ENCODE measurements at regions not wholly inside any gene's neighbourhood (a gene's known extent, or its start where the extent isn't known, plus 50 kb on each side); places are given as distances from the start of the nearest gene placed in this dataset.
A peak's percentile ranks its signal among the peaks of the same experiment; 100 is the strongest.

DNA sequence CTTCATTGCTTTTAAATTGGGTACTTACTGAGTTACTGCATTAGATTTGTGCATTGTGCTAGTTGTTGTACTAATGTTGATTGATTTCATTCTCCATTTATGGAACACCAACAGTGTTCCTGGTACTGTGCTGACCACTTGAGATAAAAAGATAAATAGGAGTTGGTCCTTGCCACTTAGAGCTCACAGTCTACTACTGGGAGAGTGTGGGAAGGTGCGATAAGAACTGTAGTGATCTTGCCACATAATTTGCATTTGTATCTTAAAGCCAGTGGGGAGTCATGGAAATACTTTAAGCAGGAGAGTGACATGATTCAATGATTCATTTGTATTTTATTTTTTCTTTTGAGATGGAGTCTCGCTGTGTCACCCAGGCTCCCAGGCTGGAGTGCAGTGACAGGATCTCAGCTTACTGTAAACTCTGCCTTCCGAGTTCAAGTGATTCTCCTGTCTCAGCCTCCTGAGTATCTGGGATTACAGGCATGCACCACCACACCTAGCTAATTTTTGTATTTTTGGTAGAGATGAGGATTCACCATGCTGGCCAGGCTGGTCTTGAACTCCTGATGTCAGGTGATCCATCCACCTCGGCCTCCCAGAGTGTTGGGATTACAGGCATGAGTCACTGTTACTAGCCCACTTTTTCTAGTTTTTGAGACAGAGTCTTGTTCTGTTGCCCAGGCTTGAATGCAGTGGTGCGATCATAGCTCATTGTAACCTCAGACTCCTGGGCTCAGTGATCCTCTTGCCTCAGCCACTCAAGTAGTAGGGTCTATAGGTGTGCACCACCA is 51.2 kb upstream of the TMEM248 start:
- Histone ChIP-seq H3K27me3 (ENCODE audit: control insufficient read depth, insufficient read depth, low read length, poor library complexity, severe bottlenecking) (no peaks in the 10 kb centered on the region), H3K4me3 (ENCODE audit: low read length) (no peak overlapping the region), H3K9ac (ENCODE audit: extremely low read depth, low read length, poor library complexity, severe bottlenecking) (no peak overlapping the region), H3K27ac (ENCODE audit: low read depth, low read length) (no peak overlapping the region), H3K9me3 (ENCODE audit: control insufficient read depth, low read length) (no peaks in the 10 kb centered on the region), H3K4me1 (ENCODE audit: control insufficient read depth, insufficient read depth, low read length) (no peaks in the 10 kb centered on the region), H3K36me3 (ENCODE audit: control insufficient read depth, insufficient read depth, low read length) (peaks cover 4% of the 10 kb centered on the region)
- WGBS, 2 experiments (ENCODE audit: insufficient coverage in 1 of 2, insufficient read length in 1 of 2) = 84 to 89% methylated on average over 5 of the region's 5 CpGs
- DNase-seq = no peak
- Mint-ChIP-seq H3K27ac (peak overlapping the region; percentile 1), H3K9me3 (no peaks in the 10 kb centered on the region), H3K27me3 (ENCODE audit: insufficient read depth) (no peaks in the 10 kb centered on the region), H3K4me3 (no peak overlapping the region), H3K4me1 (peaks cover 37% of the 10 kb centered on the region), H3K36me3 (ENCODE audit: low read depth) (peaks cover 8% of the 10 kb centered on the region)
- TF ChIP-seq, protein P1, sequence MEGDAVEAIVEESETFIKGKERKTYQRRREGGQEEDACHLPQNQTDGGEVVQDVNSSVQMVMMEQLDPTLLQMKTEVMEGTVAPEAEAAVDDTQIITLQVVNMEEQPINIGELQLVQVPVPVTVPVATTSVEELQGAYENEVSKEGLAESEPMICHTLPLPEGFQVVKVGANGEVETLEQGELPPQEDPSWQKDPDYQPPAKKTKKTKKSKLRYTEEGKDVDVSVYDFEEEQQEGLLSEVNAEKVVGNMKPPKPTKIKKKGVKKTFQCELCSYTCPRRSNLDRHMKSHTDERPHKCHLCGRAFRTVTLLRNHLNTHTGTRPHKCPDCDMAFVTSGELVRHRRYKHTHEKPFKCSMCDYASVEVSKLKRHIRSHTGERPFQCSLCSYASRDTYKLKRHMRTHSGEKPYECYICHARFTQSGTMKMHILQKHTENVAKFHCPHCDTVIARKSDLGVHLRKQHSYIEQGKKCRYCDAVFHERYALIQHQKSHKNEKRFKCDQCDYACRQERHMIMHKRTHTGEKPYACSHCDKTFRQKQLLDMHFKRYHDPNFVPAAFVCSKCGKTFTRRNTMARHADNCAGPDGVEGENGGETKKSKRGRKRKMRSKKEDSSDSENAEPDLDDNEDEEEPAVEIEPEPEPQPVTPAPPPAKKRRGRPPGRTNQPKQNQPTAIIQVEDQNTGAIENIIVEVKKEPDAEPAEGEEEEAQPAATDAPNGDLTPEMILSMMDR (conservative IDR thresholded peaks at IDR 0.05) = no peak

DNA sequence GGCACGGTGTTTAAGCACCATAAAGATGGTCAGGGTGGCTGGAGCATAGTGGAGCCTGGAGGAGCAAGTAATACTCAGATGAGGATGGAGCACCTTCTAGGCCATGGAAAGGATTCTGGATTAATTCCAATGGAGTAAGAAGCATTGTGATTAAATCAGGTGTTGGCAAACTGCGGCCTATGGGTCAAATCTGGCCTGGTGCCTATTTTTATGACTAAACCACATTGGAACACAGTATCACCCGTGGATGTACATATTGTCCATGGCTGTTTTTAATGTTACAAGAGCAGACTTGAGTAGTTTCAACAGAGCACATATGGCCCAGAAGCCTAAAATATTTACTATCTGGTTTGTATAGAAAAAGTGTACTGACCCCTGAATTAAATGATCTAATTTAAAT is 49.9 kb upstream of the TMEM248 start:
- H3K27ac ChIP-seq (ENCODE audit: low read depth, low read length) = no peak overlapping the region
- H3K27me3 ChIP-seq (ENCODE audit: control insufficient read depth, insufficient read depth, low read length, poor library complexity, severe bottlenecking) = no peaks in the 10 kb centered on the region
- peaks cover 4% of the 10 kb centered on the region for H3K36me3 ChIP-seq (ENCODE audit: control insufficient read depth, insufficient read depth, low read length)
- Mint-ChIP-seq H3K27ac (no peak overlapping the region), H3K27me3 (ENCODE audit: insufficient read depth) (no peaks in the 10 kb centered on the region), H3K4me1 (peaks cover 30% of the 10 kb centered on the region), H3K36me3 (ENCODE audit: low read depth) (peaks cover 8% of the 10 kb centered on the region), H3K9me3 (no peaks in the 10 kb centered on the region), H3K4me3 (no peak overlapping the region)
- peak; percentile 12 for DNase-seq
- H3K4me3 ChIP-seq (ENCODE audit: low read length) = no peak overlapping the region
- no peaks in the 10 kb centered on the region for H3K4me1 ChIP-seq (ENCODE audit: control insufficient read depth, insufficient read depth, low read length)
- WGBS, 2 experiments (ENCODE audit: insufficient coverage in 1 of 2, insufficient read length in 1 of 2) = 98 to 100% methylated on average over 1 to 3 of the region's 3 CpGs
- H3K9me3 ChIP-seq (ENCODE audit: control insufficient read depth, low read length) = no peaks in the 10 kb centered on the region
- TF ChIP-seq, protein P1 (conservative IDR thresholded peaks at IDR 0.05) = no peak
- no peak overlapping the region for H3K9ac ChIP-seq (ENCODE audit: extremely low read depth, low read length, poor library complexity, severe bottlenecking)

Data from endodermal cell (in vitro differentiated cells).